A549 (cell line): ENCODE measurements at regions not wholly inside any gene's neighbourhood (a gene's known extent, or its start where the extent isn't known, plus 50 kb on each side); places are given as distances from the start of the nearest gene placed in this dataset.

Source experiments
- CTCF ChIP-seq: fragments of >200 bp; sonication (Bioruptor Twin); formaldehyde crosslinking; IDR thresholded peaks from 3 replicates; pipeline ENCODE4 v1.5.1; 2016
- E2F6 ChIP-seq: IDR thresholded peaks from 2 replicates; pipeline ENCODE4 v1.6.1; 2012; ENCODE audit warnings: low read depth, borderline replicate concordance
- EP300 ChIP-seq, 2 experiments: fragments of >200 bp; sonication (Bioruptor Twin); formaldehyde crosslinking; IDR thresholded peaks; 2 replicates in 1 of 2; 3 replicates in 1 of 2; pipeline ENCODE4 v1.6.1; 2016 to 2017
- NR3C1 ChIP-seq: fragments of >200 bp; sonication (Bioruptor Twin); formaldehyde crosslinking; IDR thresholded peaks from 3 replicates; pipeline ENCODE4 v1.6.1; 2017
- POLR2A ChIP-seq: IDR thresholded peaks from 2 replicates; pipeline ENCODE4 v1.6.1; 2012; ENCODE audit warnings: mild to moderate bottlenecking, low read length
- RCOR1 ChIP-seq: fragments of 150-350 bp; IDR thresholded peaks from 2 replicates; pipeline ENCODE4 v1.6.1; 2014; ENCODE audit warnings: antibody characterized with exemption, low read length, low read depth

- no peak for TF ChIP-seq CTCF
- no peak for TF ChIP-seq RCOR1
- no peak for TF ChIP-seq NR3C1
- TF ChIP-seq EP300 (IDR thresholded peaks at IDR 0.05), result no peak
- TF ChIP-seq POLR2A, result no peak
- TF ChIP-seq E2F6, result no peak
These were observed 449.5 kb downstream of the SPRY1 start for GRCh38 chr4:123846092-123846491.
